HL-60/S4 treated with retinoic acid at 250 ng/mL for 4 days and 3 days (cell line): ENCODE measurements at regions not wholly inside any gene's neighbourhood (a gene's known extent, or its start where the extent isn't known, plus 50 kb on each side); places are given as distances from the start of the nearest gene placed in this dataset.

Source experiments
- in situ Hi-C: fragments of 300-500 bp; cut with MboI; formaldehyde crosslinking; loops from 2 replicates; pipeline ENCODE4 v1.7.0; 2022; ENCODE audit warnings: low sequenced_read_pairs

GRCh38 chr13:107590556-107590955 is 624.8 kb downstream of the LIG4 start:
- in situ Hi-C loops: no loop called here

- in situ Hi-C loops: no loop called here
These were observed 627.7 kb downstream of the LIG4 start for GRCh38 chr13:107587681-107588080.

- in situ Hi-C loops: no loop called here
These were observed 629.1 kb downstream of the LIG4 start for GRCh38 chr13:107586216-107586615.

GRCh38 chr13:107585469-107586180 is 629.7 kb downstream of the LIG4 start:
- in situ Hi-C loops: no loop called here

- in situ Hi-C loops: no loop called here
These were observed 633.2 kb downstream of the LIG4 start for GRCh38 chr13:107582171-107582570.

- in situ Hi-C loops: no loop called here
These were observed 634.5 kb downstream of the LIG4 start for GRCh38 chr13:107580741-107581412.

GRCh38 chr13:107576430-107576829 is 638.9 kb downstream of the LIG4 start:
- in situ Hi-C loops: no loop called here

GRCh38 chr13:107574517-107575210 is 640.7 kb downstream of the LIG4 start:
- in situ Hi-C loops: no loop called here

- in situ Hi-C loops: no loop called here
These were observed 642.2 kb downstream of the LIG4 start for GRCh38 chr13:107573184-107573583.

GRCh38 chr13:107572156-107572555 is 643.2 kb downstream of the LIG4 start:
- in situ Hi-C loops: no loop called here

- in situ Hi-C loops: no loop called here
These were observed 647.2 kb downstream of the LIG4 start for GRCh38 chr13:107568181-107568580.

GRCh38 chr13:107563099-107563925 is 652.0 kb downstream of the LIG4 start:
- in situ Hi-C loops: no loop called here

GRCh38 chr13:107562203-107562602 is 653.1 kb downstream of the LIG4 start:
- in situ Hi-C loops: no loop called here

- in situ Hi-C loops: no loop called here
These were observed 660.9 kb downstream of the LIG4 start for GRCh38 chr13:107554460-107554859.

GRCh38 chr13:107553838-107554237 is 661.5 kb downstream of the LIG4 start:
- in situ Hi-C loops: no loop called here

GRCh38 chr13:107551521-107551920 is 663.8 kb downstream of the LIG4 start:
- in situ Hi-C loops: no loop called here

- in situ Hi-C loops: no loop called here
These were observed 667.0 kb downstream of the LIG4 start for GRCh38 chr13:107548338-107548737.

GRCh38 chr13:107545946-107546502 is 669.3 kb downstream of the LIG4 start:
- in situ Hi-C loops: no loop called here

- in situ Hi-C loops: no loop called here
These were observed 680.8 kb downstream of the LIG4 start for GRCh38 chr13:107534548-107534947.

- in situ Hi-C loops: no loop called here
These were observed 683.5 kb downstream of the LIG4 start for GRCh38 chr13:107531816-107532215.

- in situ Hi-C loops: no loop called here
These were observed 684.2 kb downstream of the LIG4 start for GRCh38 chr13:107531180-107531579.
